Neuronal stem cell (in vitro differentiated cells): ENCODE measurements at regions not wholly inside any gene's neighbourhood (a gene's known extent, or its start where the extent isn't known, plus 50 kb on each side); places are given as distances from the start of the nearest gene placed in this dataset.

Experiments
- DNase-seq: peaks from one replicate; pipeline ENCODE4 v3.0.0-alpha.2; 2013; ENCODE audit warnings: low spot score
- H2AFZ ChIP-seq: one replicate; pipeline ENCODE4 v1.6.1; 2013; ENCODE audit warnings: mild to moderate bottlenecking, low read length, inconsistent platforms
- H2AK5ac ChIP-seq: 2 replicates; pipeline ENCODE4 v1.6.1; 2013; ENCODE audit warnings: low read depth, mild to moderate bottlenecking, inconsistent platforms, low read length, moderate library complexity, mixed read lengths
- H2BK120ac ChIP-seq: 2 replicates; pipeline ENCODE4 v1.6.1; 2013; ENCODE audit warnings: low read depth, mild to moderate bottlenecking, inconsistent platforms, low read length, moderate library complexity, mixed read lengths
- H2BK12ac ChIP-seq: one replicate; pipeline ENCODE4 v1.6.1; 2013; ENCODE audit warnings: low read length, inconsistent platforms
- H2BK15ac ChIP-seq: 2 replicates; pipeline ENCODE4 v1.6.1; 2013; ENCODE audit warnings: mild to moderate bottlenecking, low read length, inconsistent platforms, mixed read lengths
- H2BK5ac ChIP-seq: one replicate; pipeline ENCODE4 v1.6.1; 2013; ENCODE audit warnings: inconsistent platforms, mild to moderate bottlenecking, low read length, moderate library complexity
- H3K14ac ChIP-seq: one replicate; pipeline ENCODE4 v1.6.1; 2013; ENCODE audit warnings: low read length, inconsistent platforms
- H3K18ac ChIP-seq: 2 replicates; pipeline ENCODE4 v1.6.1; 2013; ENCODE audit warnings: low read length, inconsistent platforms
- H3K23ac ChIP-seq: 2 replicates; pipeline ENCODE4 v1.6.1; 2013; ENCODE audit warnings: low read depth, mild to moderate bottlenecking, mixed read lengths, low read length, inconsistent platforms; ENCODE audit not compliant: poor library complexity
- H3K27ac ChIP-seq: replicated peaks from 3 replicates; pipeline ENCODE4 v1.5.1; 2013; ENCODE audit warnings: low read length, inconsistent platforms
- H3K27me3 ChIP-seq, 3 experiments: 2 replicates each; pipeline ENCODE4 v1.6.1; 2013; ENCODE audit warnings: low read length in 3 of 3, mild to moderate bottlenecking in 2 of 3, inconsistent platforms in 1 of 3, low read depth in 1 of 3, mixed read lengths in 1 of 3, moderate library complexity in 1 of 3; ENCODE audit not compliant: control insufficient read depth in 3 of 3, insufficient read depth in 3 of 3
- H3K36me3 ChIP-seq, 2 donors: replicated peaks in 1 of 2; 2 replicates each; pipeline ENCODE4 v1.6.1; 2013; ENCODE audit warnings: low read length in 2 of 2; ENCODE audit not compliant: control insufficient read depth in 2 of 2, insufficient read depth in 2 of 2
- H3K4ac ChIP-seq: 2 replicates; pipeline ENCODE4 v1.6.1; 2013; ENCODE audit warnings: inconsistent platforms, mild to moderate bottlenecking, low read length, moderate library complexity
- H3K4me1 ChIP-seq, 2 donors: 1 replicate in 1 of 2; 2 replicates in 1 of 2; pipeline ENCODE4 v1.6.1; 2013; ENCODE audit warnings: low read length in 2 of 2, low read depth in 1 of 2; ENCODE audit not compliant: control insufficient read depth in 2 of 2, insufficient read depth in 1 of 2
- H3K4me2 ChIP-seq: one replicate; pipeline ENCODE4 v1.6.1; 2013; ENCODE audit warnings: mild to moderate bottlenecking, low read length, inconsistent platforms; ENCODE audit not compliant: insufficient read depth, poor library complexity, severe bottlenecking
- H3K4me3 ChIP-seq, 2 donors: 2 replicates each; pipeline ENCODE4 v1.5.1; 2013; ENCODE audit warnings: low read length in 2 of 2, mild to moderate bottlenecking in 2 of 2, inconsistent platforms in 1 of 2, moderate library complexity in 1 of 2
- H3K79me1 ChIP-seq: one replicate; pipeline ENCODE4 v1.6.1; 2013; ENCODE audit warnings: low read depth, mild to moderate bottlenecking, inconsistent platforms, low read length, moderate library complexity
- H3K9ac ChIP-seq: one replicate; pipeline ENCODE4 v1.6.1; 2013; ENCODE audit warnings: mild to moderate bottlenecking, low read depth, low read length, inconsistent platforms; ENCODE audit not compliant: poor library complexity
- H3K9me3 ChIP-seq, 2 donors: replicated peaks in 1 of 2; 2 replicates each; pipeline versions ENCODE3 to v1.6.1; 2013; ENCODE audit warnings: low read length in 2 of 2, mild to moderate bottlenecking in 2 of 2, inconsistent platforms in 1 of 2, low read depth in 1 of 2, mixed read lengths in 1 of 2, moderate library complexity in 1 of 2; ENCODE audit not compliant: control insufficient read depth in 2 of 2, insufficient read depth in 1 of 2
- H4K8ac ChIP-seq: one replicate; pipeline ENCODE4 v1.6.1; 2013; ENCODE audit warnings: low read depth, mild to moderate bottlenecking, inconsistent platforms, low read length, moderate library complexity
- H4K91ac ChIP-seq: one replicate; pipeline ENCODE4 v1.6.1; 2013; ENCODE audit warnings: low read length, low read depth, mild to moderate bottlenecking, inconsistent platforms; ENCODE audit not compliant: poor library complexity
- WGBS, 2 donors: extraction: QIAGEN DNeasy Blood & Tissue Kit; methylation state at CpG; one replicate each; pipeline ENCODE4 v1.1.7; 2013; ENCODE audit warnings: missing lambda C conversion rate in 2 of 2, mixed read lengths in 1 of 2; ENCODE audit not compliant: insufficient read length in 2 of 2, insufficient replicate concordance in 1 of 2; ENCODE audit errors: extremely low coverage in 2 of 2; 5-methylcytosine and 5-hydroxymethylcytosine counted together

- Histone ChIP-seq H3K79me1 (no peaks in the 10 kb centered on the region), H3K27ac (no peak overlapping the region), H3K23ac (peak overlapping the region; percentile 13), H3K18ac (peak overlapping the region; percentile 69), H2BK12ac (no peak overlapping the region), H3K14ac (peak overlapping the region; percentile 28), H3K36me3 (peaks cover 0 to 2% of the 10 kb centered on the region in 2 donors), H2BK120ac (peak overlapping the region; percentile 20), H3K4me2 (peak overlapping the region; percentile 73), H3K9ac (no peak overlapping the region), H2AFZ (peak overlapping the region; percentile 40), H4K91ac (no peak overlapping the region), H4K8ac (no peak overlapping the region), H3K4me1 (peaks cover 3 to 6% of the 10 kb centered on the region in 2 donors), H2AK5ac (peak overlapping the region; percentile 29), H3K9me3 (no peaks in the 10 kb centered on the region), H2BK15ac (no peak overlapping the region), H3K4ac (no peak overlapping the region), H2BK5ac (no peak overlapping the region), H3K27me3 (peaks cover 0 to 53% (median 3%) of the 10 kb centered on the region in 3 experiments), H3K4me3 (peak overlapping the region in 1 of 2 donors; percentile 71)
- no CpG with 5 or more reads among the region's 36 CpGs for WGBS, 2 donors
- no peak for DNase-seq
Observed at GRCh38 chr17:6893382-6894205, 62.1 kb upstream of the TEKT1 start.

GRCh38 chr17:6894206-6894528 lies 62.6 kb upstream of the TEKT1 start:
- Histone ChIP-seq H3K4me3 (peak overlapping the region in 1 of 2 donors; percentile 71), H2BK15ac (no peak overlapping the region), H3K18ac (peak overlapping the region; percentile 69), H3K14ac (no peak overlapping the region), H3K9me3 (no peaks in the 10 kb centered on the region), H3K4me1 (peaks cover 3 to 6% of the 10 kb centered on the region in 2 donors), H2BK5ac (no peak overlapping the region), H3K27me3 (peaks cover 0 to 53% (median 3%) of the 10 kb centered on the region in 3 experiments), H3K4ac (no peak overlapping the region), H3K4me2 (peak overlapping the region; percentile 73), H4K91ac (no peak overlapping the region), H3K36me3 (peaks cover 0 to 2% of the 10 kb centered on the region in 2 donors), H3K27ac (no peak overlapping the region), H4K8ac (no peak overlapping the region), H2AFZ (peak overlapping the region; percentile 40), H2BK12ac (no peak overlapping the region), H3K9ac (no peak overlapping the region), H2AK5ac (no peak overlapping the region), H3K79me1 (no peaks in the 10 kb centered on the region), H2BK120ac (peak overlapping the region; percentile 20), H3K23ac (no peak overlapping the region)
- peak; percentile 44 for DNase-seq
- no CpG with 5 or more reads among the region's 18 CpGs for WGBS, 2 donors

DNA sequence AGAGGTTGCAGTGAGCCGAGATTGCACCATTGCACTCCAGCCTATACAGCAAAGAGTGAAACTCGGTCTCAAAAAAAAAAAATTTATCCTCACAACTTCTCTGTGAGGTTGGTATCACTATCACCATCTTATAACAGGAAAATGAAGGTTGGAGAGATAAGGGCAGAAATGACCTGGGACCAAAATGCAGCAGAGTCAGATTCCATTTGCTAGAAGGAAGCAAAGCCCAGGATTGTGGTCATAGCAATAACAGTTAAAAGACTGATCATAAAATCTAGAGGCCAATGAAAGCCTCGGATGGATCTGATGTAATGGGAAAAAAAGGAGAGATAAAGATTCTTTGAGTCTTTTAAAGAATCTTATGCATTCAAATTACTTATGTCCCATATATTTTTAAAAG lies 69.6 kb upstream of the TEKT1 start:
- Histone ChIP-seq H4K8ac (no peak overlapping the region), H3K9me3 (no peaks in the 10 kb centered on the region), H2BK15ac (no peak overlapping the region), H3K36me3 (peaks cover 0 to 2% of the 10 kb centered on the region in 2 donors), H3K14ac (no peak overlapping the region), H4K91ac (no peak overlapping the region), H3K4me1 (no peaks in the 10 kb centered on the region), H2BK5ac (no peak overlapping the region), H3K4ac (no peak overlapping the region), H2BK12ac (no peak overlapping the region), H3K27ac (no peak overlapping the region), H2AK5ac (no peak overlapping the region), H3K27me3 (peaks cover 0 to 21% (median 0%) of the 10 kb centered on the region in 3 experiments), H3K79me1 (no peaks in the 10 kb centered on the region), H3K9ac (no peak overlapping the region), H3K23ac (no peak overlapping the region), H2BK120ac (no peak overlapping the region), H2AFZ (no peak overlapping the region), H3K4me2 (no peak overlapping the region), H3K4me3 (no peak overlapping the region), H3K18ac (no peak overlapping the region)
- DNase-seq, result no peak
- WGBS, 2 donors, result no CpG with 5 or more reads among the region's 3 CpGs

- H3K9ac ChIP-seq, result no peak overlapping the region
- H3K27me3 ChIP-seq, result peaks cover 0 to 7% (median 0%) of the 10 kb centered on the region in 3 experiments
- DNase-seq, result no peak
- H3K4me1 ChIP-seq, result no peaks in the 10 kb centered on the region
- no peak overlapping the region for H2BK12ac ChIP-seq
- no peak overlapping the region for H4K8ac ChIP-seq
- H3K4me2 ChIP-seq, result no peak overlapping the region
- no CpG with 5 or more reads among the region's 7 CpGs for WGBS, 2 donors
- no peak overlapping the region for H3K18ac ChIP-seq
- no peak overlapping the region for H2BK15ac ChIP-seq
- no peak overlapping the region for H2AK5ac ChIP-seq
- no peak overlapping the region for H2BK120ac ChIP-seq
- no peak overlapping the region for H2AFZ ChIP-seq
- no peaks in the 10 kb centered on the region for H3K36me3 ChIP-seq
- H3K9me3 ChIP-seq, result no peaks in the 10 kb centered on the region
- H3K4ac ChIP-seq, result no peak overlapping the region
- H3K79me1 ChIP-seq, result no peaks in the 10 kb centered on the region
- no peak overlapping the region for H3K14ac ChIP-seq
- no peak overlapping the region for H3K4me3 ChIP-seq
- H2BK5ac ChIP-seq, result no peak overlapping the region
- no peak overlapping the region for H3K27ac ChIP-seq
- H3K23ac ChIP-seq, result no peak overlapping the region
- no peak overlapping the region for H4K91ac ChIP-seq
Observed at GRCh38 chr17:6903326-6903900, 71.9 kb upstream of the TEKT1 start.
